Stimulated activated CD4-positive, alpha-beta T cell treated with anti-CD3 and anti-CD28 coated beads, Interleukin-1b, Interleukin-23, amount 100 ng/mL, for 1 hour (primary cell): ENCODE measurements at regions not wholly inside any gene's neighbourhood (a gene's known extent, or its start where the extent isn't known, plus 50 kb on each side); places are given as distances from the start of the nearest gene placed in this dataset.

ENCODE experiments used
- DNase-seq, 2 donors: peaks; one replicate each; pipeline ENCODE4 v3.0.0-alpha.2; 2020; ENCODE audit warnings: low read depth in 2 of 2

DNA sequence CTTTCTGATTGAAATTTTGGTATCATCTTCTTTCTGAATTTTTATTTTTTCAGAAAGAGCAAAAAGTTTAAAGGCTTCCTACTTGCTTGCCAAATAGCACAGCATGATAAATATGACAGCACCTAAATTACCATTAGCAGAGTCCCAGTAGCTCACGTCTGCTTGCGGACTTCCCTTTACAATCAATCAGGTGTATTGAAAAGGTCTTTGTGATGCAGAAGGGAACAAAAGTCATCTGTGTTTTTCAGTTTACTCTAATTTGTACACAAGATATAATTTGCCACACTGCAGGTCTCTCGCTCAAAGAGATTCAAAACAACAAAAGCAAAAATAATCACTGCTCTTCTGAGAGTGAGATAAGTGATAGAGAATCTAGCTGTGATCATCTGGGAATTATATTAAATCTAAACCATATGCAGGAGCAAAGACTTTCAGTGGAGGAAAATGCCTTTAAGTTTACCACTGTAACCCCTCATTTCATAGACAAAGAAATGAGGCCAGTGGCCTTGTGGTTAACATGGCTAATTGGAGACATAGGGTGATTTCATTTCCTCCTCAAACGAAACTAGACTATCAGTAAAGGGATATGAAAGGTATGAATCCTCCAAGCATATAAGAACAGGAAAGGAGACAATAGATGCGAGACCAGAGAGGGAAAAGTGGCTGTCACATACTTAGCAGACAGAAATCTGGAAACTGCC, 240.8 kb upstream of the TMPO start:
- no peak for DNase-seq

GRCh38 chr12:98275131-98275475, 240.3 kb upstream of the TMPO start:
- DNase-seq: no peak

DNA sequence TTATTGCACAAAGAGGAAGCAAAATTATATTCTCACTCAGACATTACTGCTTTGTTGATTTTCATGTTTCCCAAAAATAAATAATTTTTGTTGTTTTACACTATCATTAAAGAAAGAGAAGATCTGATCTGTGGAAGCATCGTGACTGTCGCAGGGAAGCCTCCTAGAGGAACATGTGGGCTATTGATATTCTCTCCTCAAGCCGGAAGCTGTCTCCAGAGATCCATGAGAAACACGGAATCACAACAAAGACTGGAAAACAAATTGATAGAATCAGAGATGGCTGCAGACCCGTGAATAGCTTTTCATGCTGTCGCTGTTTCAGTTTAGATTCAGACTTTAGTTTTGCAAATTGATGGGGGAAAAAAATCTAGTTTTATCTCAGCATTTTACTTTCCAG, 235.2 kb upstream of the TMPO start:
- DNase-seq: no peak

DNA sequence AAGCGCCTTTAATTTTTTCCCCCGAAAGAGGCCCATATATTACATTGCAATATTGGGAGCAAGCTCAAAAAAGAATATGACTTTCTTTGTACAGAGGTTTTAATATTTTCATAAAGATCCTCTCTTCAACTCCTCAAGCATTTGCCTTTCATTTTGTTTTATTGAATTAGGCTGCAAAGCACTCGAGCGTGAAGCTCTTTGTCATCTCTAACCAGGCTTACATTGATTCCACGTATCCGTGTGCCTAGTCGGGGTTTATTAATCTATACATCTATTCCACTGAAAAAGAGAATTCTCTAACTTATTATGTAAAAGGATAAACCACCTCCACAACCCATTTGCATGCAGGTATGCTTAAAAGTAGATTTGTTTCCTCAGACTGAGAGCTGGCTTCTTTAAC, 234.8 kb upstream of the TMPO start:
- DNase-seq: no peak

DNA sequence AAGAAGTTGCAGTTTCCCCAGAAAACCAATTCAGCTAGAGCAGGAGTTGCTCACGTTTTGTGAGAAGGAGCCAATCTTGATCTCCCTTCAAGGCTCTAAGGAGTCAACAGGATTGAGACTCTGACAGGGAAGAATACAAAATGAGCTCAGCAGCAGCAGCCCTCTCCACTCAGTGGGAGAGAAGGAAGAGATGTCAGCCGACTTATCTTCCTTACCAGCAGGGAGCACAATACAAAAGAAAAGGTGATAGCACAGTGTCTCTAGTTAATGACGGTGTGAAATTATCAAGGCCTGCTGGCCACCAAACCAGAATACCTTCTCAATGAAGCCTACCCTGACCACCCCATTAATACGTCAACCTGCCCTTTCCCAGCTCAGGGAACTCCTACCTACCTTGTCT, 223.6 kb upstream of the TMPO start:
- DNase-seq: no peak

- no peak for DNase-seq
Measured at GRCh38 chr12:98294051-98294805, 221.2 kb upstream of the TMPO start.

GRCh38 chr12:98295681-98296080, 219.7 kb upstream of the TMPO start:
- DNase-seq: no peak

GRCh38 chr12:98296462-98297079, 218.8 kb upstream of the TMPO start:
- no peak for DNase-seq

DNA sequence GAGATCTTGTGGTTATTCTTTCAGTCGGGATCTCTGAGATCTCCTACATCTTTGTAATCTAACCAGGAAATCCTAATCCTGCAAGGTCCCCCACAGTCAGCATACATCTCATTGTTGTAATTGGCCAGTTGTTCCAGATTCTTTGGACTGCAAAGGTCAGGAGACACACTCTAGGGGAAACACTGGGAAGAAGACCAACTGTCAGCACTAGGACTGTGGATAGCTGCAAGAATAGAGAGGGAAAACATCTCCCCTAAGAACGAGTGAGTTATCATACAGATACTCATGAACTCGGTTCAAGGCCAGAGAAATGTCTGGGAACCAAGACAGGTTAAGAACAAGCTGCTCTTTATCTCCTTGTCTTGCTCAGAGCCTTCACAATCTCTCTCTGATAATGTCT, 217.9 kb upstream of the TMPO start:
- no peak for DNase-seq

DNA sequence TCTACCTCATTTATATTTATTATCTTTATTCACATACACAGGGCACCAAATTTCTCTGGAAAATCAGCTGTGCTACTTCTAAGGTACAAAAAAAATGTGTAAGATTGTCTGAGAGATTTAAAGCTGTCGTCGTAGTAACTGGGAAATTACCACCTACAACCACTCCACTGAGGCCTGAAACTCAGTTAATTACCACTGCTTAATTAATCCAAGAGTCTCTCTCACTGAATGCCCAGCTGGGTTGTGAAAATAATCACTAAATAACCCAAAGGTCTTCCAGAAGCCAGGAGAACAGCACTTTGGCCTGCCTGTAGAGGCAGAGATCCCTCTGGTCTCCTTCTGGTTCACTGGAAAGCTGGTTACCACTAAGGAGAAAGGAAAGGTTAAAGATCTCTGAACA, 207.2 kb upstream of the TMPO start:
- DNase-seq: no peak

- no peak for DNase-seq
Measured at GRCh38 chr12:98317939-98318899, 197.2 kb upstream of the TMPO start.

- no peak for DNase-seq
Measured at GRCh38 chr12:98319716-98320425, 195.5 kb upstream of the TMPO start.

- DNase-seq: no peak
Measured at GRCh38 chr12:98325003-98325402, 190.4 kb upstream of the TMPO start.

GRCh38 chr12:98328467-98328866, 186.9 kb upstream of the TMPO start:
- DNase-seq: no peak

DNA sequence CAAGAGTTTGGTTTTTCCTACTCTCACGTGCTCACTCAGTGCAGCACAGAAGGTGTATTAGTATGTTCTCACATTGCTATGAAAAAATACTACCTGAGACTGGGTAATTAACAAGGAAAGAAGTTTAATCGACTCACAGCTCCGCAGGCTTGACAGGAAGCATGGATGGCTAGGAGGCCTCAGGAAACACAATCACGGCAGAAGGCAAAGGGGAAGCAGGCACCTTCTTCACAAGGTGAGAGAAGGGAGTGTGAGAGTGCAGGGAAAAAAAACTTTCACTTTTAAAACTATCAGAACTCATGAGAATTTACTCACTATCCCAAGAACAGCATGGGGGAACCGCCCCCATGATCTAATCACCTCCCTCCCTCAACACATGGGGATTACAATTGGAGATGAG, 185.8 kb upstream of the TMPO start:
- no peak for DNase-seq

DNA sequence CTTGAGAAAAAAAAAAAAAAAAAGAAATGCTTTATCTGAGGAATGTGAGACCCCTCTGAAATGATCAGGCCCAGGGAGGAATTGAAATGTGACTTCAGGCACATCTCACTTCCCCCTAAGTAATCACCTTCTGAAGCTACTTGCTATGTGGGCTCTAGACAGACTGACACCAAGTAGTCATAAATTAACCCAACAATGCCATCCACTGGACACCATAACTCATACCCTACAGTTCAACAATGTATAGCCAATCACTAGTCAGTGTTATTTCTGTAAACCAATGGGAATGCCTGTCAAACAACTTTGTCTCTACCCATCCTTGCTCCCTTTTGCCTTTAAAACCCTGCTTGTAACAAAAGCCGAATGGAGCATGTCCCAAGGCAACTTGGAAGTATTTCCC, 182.7 kb upstream of the TMPO start:
- no peak for DNase-seq

DNA sequence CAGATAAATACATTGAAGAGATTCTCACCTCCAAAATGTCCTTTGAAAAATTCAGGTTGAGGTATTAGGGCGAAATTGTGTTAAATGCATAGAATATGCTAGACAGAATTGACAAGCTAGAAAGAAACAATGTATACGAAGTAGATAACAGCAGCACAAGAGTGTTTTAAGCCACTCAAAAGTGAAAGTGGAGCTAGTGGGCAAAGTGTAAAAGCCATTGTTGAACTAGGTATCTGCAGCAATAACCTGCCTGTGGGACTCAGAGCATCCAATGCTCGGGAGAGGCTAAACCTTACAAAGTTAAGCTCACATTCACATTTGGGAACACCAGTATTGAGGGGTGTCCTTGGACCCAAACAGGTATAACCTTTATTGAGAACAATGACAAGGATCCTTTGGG, 180.6 kb upstream of the TMPO start:
- no peak for DNase-seq

GRCh38 chr12:98341026-98341425, 174.4 kb upstream of the TMPO start:
- no peak for DNase-seq

DNA sequence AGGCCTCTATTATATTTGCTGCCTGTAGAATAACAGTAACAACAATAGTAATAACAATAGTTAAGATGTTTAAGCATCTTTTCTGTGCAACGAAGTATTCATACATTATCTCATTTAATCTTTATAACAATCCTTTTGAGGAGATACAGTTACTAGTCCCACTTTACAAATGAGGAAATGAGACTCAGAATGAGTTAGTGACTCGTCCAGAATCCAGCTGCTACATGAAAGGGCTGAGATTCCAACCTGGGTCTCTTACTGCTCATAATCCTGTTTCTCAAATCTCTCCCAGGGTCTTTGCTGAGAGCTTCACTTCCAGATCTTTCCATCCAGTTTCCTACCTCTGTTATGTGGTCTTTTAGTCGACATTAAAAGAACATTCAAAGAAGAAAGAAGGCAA, 173.7 kb upstream of the TMPO start:
- DNase-seq: no peak

GRCh38 chr12:98343002-98343567, 172.3 kb upstream of the TMPO start:
- DNase-seq: no peak
